ENCODE measurements at regions not wholly inside any gene's neighbourhood (a gene's known extent, or its start where the extent isn't known, plus 50 kb on each side); places are given as distances from the start of the nearest gene placed in this dataset.

- no peak for TF ChIP-seq CTCF (IDR thresholded peaks at IDR 0.05 in 2 of 3, conservative IDR thresholded peaks at IDR 0.05 in 1 of 3; ENCODE audit: borderline replicate concordance in 1 of 3, insufficient read depth in 1 of 3, low read depth in 2 of 3, low read length in 2 of 3)
- no peak for TF ChIP-seq POLR2A (IDR thresholded peaks at IDR 0.05; ENCODE audit: borderline replicate concordance, extremely low read depth, insufficient read depth, insufficient read length)
- TF ChIP-seq POLR2AphosphoS5 (IDR thresholded peaks at IDR 0.05; ENCODE audit: low read depth, low read length): no peak
- TF ChIP-seq YY1 (IDR thresholded peaks at IDR 0.05; ENCODE audit: extremely low read depth, insufficient replicate concordance, low read depth, low read length): no peak
- TF ChIP-seq, protein P1, sequence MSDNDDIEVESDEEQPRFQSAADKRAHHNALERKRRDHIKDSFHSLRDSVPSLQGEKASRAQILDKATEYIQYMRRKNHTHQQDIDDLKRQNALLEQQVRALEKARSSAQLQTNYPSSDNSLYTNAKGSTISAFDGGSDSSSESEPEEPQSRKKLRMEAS (IDR thresholded peaks at IDR 0.05): no peak
- no peak for TF ChIP-seq EZH2 (IDR thresholded peaks at IDR 0.05)
- TF ChIP-seq ZFX (IDR thresholded peaks at IDR 0.05): no peak
- no peak for TF ChIP-seq SP1 (IDR thresholded peaks at IDR 0.05; ENCODE audit: low read depth)
- TF ChIP-seq REST (IDR thresholded peaks at IDR 0.05; ENCODE audit: low read depth): no peak
- no peak for TF ChIP-seq ZNF274 (IDR thresholded peaks at IDR 0.05; ENCODE audit: low read depth, low read length)
- no peak for TF ChIP-seq SIN3A (IDR thresholded peaks at IDR 0.05; ENCODE audit: low read depth)
- no peak for TF ChIP-seq ATF3 (IDR thresholded peaks at IDR 0.05)
Observed at GRCh38 chr1:76807543-76808260, 59.6 kb upstream of the ST6GALNAC5 start.

Data from HCT116 (cell line).